H1 (cell line): ENCODE measurements at regions not wholly inside any gene's neighbourhood (a gene's known extent, or its start where the extent isn't known, plus 50 kb on each side); places are given as distances from the start of the nearest gene placed in this dataset.

ENCODE experiments used
- CTCF ChIA-PET: fragments of 300-600 bp; sonication (Branson Sonifier 250); formaldehyde crosslinking; loops from one replicate; lab custom pipeline; 2021; ENCODE audit not compliant: partially characterized antibody; lab: Charles Lee
- POLR2A ChIA-PET: fragments of 300-600 bp; sonication (Branson Sonifier 250); formaldehyde crosslinking; loops from one replicate; lab custom pipeline; 2021; ENCODE audit warnings: inconsistent platforms; ENCODE audit not compliant: partially characterized antibody; lab: Charles Lee
- DNase-seq, 2 experiments: peaks; one replicate each; pipeline versions ENCODE4 v3.0.0 to v3.0.0-alpha.2; 2010 to 2022; ENCODE audit warnings: low spot score in 2 of 2, low read depth in 1 of 2, mixed read lengths in 1 of 2
- FAIRE-seq: peaks from 2 replicates; lab custom pipeline; 2011; peaks lifted over from hg19 to GRCh38; lab: Jason Lieb, UNC
- H2AFZ ChIP-seq: 2 replicates; pipeline ENCODE4 v1.8.1; 2012; ENCODE audit warnings: low read length, inconsistent platforms
- H2AK5ac ChIP-seq: 2 replicates; pipeline ENCODE4 v1.6.1; 2013; ENCODE audit warnings: low read depth, low read length
- H2BK120ac ChIP-seq: replicated peaks from 2 replicates; pipeline ENCODE3; 2013; ENCODE audit warnings: low read depth, low read length, inconsistent platforms
- H2BK12ac ChIP-seq: 2 replicates; pipeline ENCODE4 v1.6.1; 2013; ENCODE audit warnings: low read depth, low read length
- H2BK15ac ChIP-seq: 2 replicates; pipeline ENCODE4 v1.6.1; 2013; ENCODE audit warnings: low read length
- H2BK20ac ChIP-seq: 2 replicates; pipeline ENCODE4 v1.6.1; 2013; ENCODE audit warnings: low read length
- H2BK5ac ChIP-seq: 2 replicates; pipeline ENCODE4 v1.6.1; 2013; ENCODE audit warnings: low read depth, low read length
- H3K14ac ChIP-seq: 2 replicates; pipeline ENCODE4 v1.6.1; 2013; ENCODE audit warnings: inconsistent platforms; ENCODE audit not compliant: insufficient read length
- H3K18ac ChIP-seq: 2 replicates; pipeline ENCODE4 v1.6.1; 2013; ENCODE audit warnings: low read length; ENCODE audit errors: extremely low read depth
- H3K23ac ChIP-seq: 2 replicates; pipeline ENCODE4 v1.6.1; 2013; ENCODE audit warnings: inconsistent platforms; ENCODE audit not compliant: insufficient read length
- H3K23me2 ChIP-seq: 2 replicates; pipeline ENCODE4 v1.6.1; 2013; ENCODE audit warnings: low read depth, low read length
- H3K27ac ChIP-seq: 2 replicates; pipeline ENCODE4 v1.6.1; 2011; ENCODE audit warnings: low read depth, low read length, inconsistent platforms
- H3K27me3 ChIP-seq, 4 experiments: replicated peaks in 1 of 4; 1 replicate in 1 of 4; 2 replicates in 3 of 4; pipeline versions ENCODE4 v1.6.1 to v1.8.1; 2011 to 2013; ENCODE audit warnings: low read length in 3 of 4, mild to moderate bottlenecking in 3 of 4, inconsistent platforms in 2 of 4, mixed read lengths in 2 of 4, moderate library complexity in 1 of 4; ENCODE audit not compliant: control insufficient read depth in 3 of 4, insufficient read depth in 3 of 4; ENCODE audit errors: extremely low read depth in 1 of 4
- H3K36me3 ChIP-seq, 4 experiments: 2 replicates each; pipeline versions ENCODE4 v1.6.1 to v1.8.1; 2011 to 2013; ENCODE audit warnings: mild to moderate bottlenecking in 4 of 4, low read length in 3 of 4, moderate library complexity in 2 of 4, control low read depth in 1 of 4, inconsistent platforms in 1 of 4; ENCODE audit not compliant: insufficient read depth in 4 of 4, control insufficient read depth in 2 of 4
- H3K4ac ChIP-seq: replicated peaks from 2 replicates; pipeline ENCODE3; 2013; ENCODE audit warnings: low read length, low read depth, mixed read lengths, inconsistent platforms; ENCODE audit not compliant: insufficient read length
- H3K4me1 ChIP-seq, 4 experiments: replicated peaks in 1 of 4; 1 replicate in 1 of 4; 2 replicates in 3 of 4; pipeline versions ENCODE4 v1.6.1 to v1.8.1; 2011 to 2013; ENCODE audit warnings: low read length in 3 of 4, inconsistent platforms in 2 of 4, mixed read lengths in 1 of 4; ENCODE audit not compliant: insufficient read depth in 4 of 4, control insufficient read depth in 3 of 4
- H3K4me2 ChIP-seq, 2 experiments: 2 replicates each; pipeline versions ENCODE4 v1.6.1 to v1.8.1; 2011 to 2013; ENCODE audit warnings: low read depth in 2 of 2, low read length in 2 of 2, control low read depth in 1 of 2, inconsistent platforms in 1 of 2, mild to moderate bottlenecking in 1 of 2; ENCODE audit not compliant: insufficient read depth in 1 of 2
- H3K4me3 ChIP-seq, 4 experiments: fragments of 200-600, 300-600 bp in 1 of 4; sonication (generic), shearing (Covaris generic), sonication (Bioruptor Twin) in 1 of 4; 2 replicates each; pipeline versions ENCODE4 v1.5.1 to v1.8.1; 2011 to 2016; ENCODE audit warnings: low read length in 4 of 4, low read depth in 3 of 4, control low read depth in 2 of 4, inconsistent platforms in 2 of 4, mild to moderate bottlenecking in 2 of 4, mixed read lengths in 1 of 4, moderate library complexity in 1 of 4; ENCODE audit not compliant: insufficient read depth in 2 of 4; ENCODE audit errors: extremely low read depth in 1 of 4
- H3K56ac ChIP-seq: replicated peaks from 2 replicates; pipeline ENCODE3; 2013; ENCODE audit warnings: low read depth, mild to moderate bottlenecking, mixed read lengths, low read length, inconsistent platforms; ENCODE audit not compliant: insufficient read length
- H3K79me1 ChIP-seq: 2 replicates; pipeline ENCODE4 v1.6.1; 2013; ENCODE audit warnings: low read depth, low read length, control low read depth
- H3K79me2 ChIP-seq, 2 experiments: 2 replicates each; pipeline versions ENCODE4 v1.6.1 to v1.8.1; 2012 to 2013; ENCODE audit warnings: low read length in 2 of 2, mild to moderate bottlenecking in 2 of 2, inconsistent platforms in 1 of 2; ENCODE audit not compliant: insufficient read depth in 2 of 2, control insufficient read depth in 1 of 2
- H3K9ac ChIP-seq, 4 experiments: replicated peaks in 1 of 4; 1 replicate in 1 of 4; 2 replicates in 3 of 4; pipeline versions ENCODE4 v1.6.1 to v1.8.1; 2011 to 2013; ENCODE audit warnings: low read depth in 3 of 4, low read length in 3 of 4, control low read depth in 2 of 4, mild to moderate bottlenecking in 2 of 4, moderate library complexity in 2 of 4, inconsistent platforms in 1 of 4; ENCODE audit errors: extremely low read depth in 1 of 4
- H3K9me3 ChIP-seq, 2 experiments: 2 replicates each; pipeline versions ENCODE4 v1.6.1 to v1.8.1; 2012 to 2013; ENCODE audit warnings: mild to moderate bottlenecking in 2 of 2, moderate library complexity in 2 of 2, control low read depth in 1 of 2, inconsistent platforms in 1 of 2, low read depth in 1 of 2, low read length in 1 of 2, mixed read lengths in 1 of 2; ENCODE audit not compliant: insufficient read depth in 2 of 2
- H4K20me1 ChIP-seq, 2 experiments: replicated peaks in 1 of 2; 2 replicates each; pipeline versions ENCODE3 to v1.8.1; 2011 to 2013; ENCODE audit warnings: inconsistent platforms in 2 of 2, low read length in 2 of 2, mild to moderate bottlenecking in 1 of 2; ENCODE audit not compliant: insufficient read depth in 2 of 2, control insufficient read depth in 1 of 2
- H4K5ac ChIP-seq: 2 replicates; pipeline ENCODE4 v1.6.1; 2013; ENCODE audit warnings: low read length, low read depth, mixed read lengths, inconsistent platforms; ENCODE audit not compliant: insufficient read length
- H4K8ac ChIP-seq: 2 replicates; pipeline ENCODE4 v1.8.0; 2013; ENCODE audit warnings: mild to moderate bottlenecking, moderate library complexity, low read length, inconsistent platforms; ENCODE audit not compliant: insufficient read depth; ENCODE audit errors: extremely low read depth
- H4K91ac ChIP-seq: replicated peaks from 2 replicates; pipeline ENCODE3; 2013; ENCODE audit warnings: low read length, mixed read lengths, inconsistent platforms; ENCODE audit not compliant: insufficient read length
- BACH1 ChIP-seq: IDR thresholded peaks from 2 replicates; pipeline ENCODE4 v1.6.1; 2012; ENCODE audit warnings: low read length, improper control_type of control experiment
- BRCA1 ChIP-seq: IDR thresholded peaks from 2 replicates; pipeline ENCODE4 v1.6.1; 2012; ENCODE audit warnings: low read depth, low read length, improper control_type of control experiment
- CTBP2 ChIP-seq: IDR thresholded peaks from 2 replicates; pipeline ENCODE4 v1.7.0; 2011; ENCODE audit warnings: borderline replicate concordance, mild to moderate bottlenecking, moderate library complexity, mixed read lengths, low read length; ENCODE audit not compliant: insufficient read depth, insufficient read length
- HDAC2 ChIP-seq, 2 experiments: fragments of 300-600 bp in 1 of 2; sonication (generic) in 1 of 2; IDR thresholded peaks; 2 replicates each; pipeline ENCODE4 v1.6.1; 2011 to 2012; ENCODE audit warnings: low read depth in 2 of 2, low read length in 2 of 2, mild to moderate bottlenecking in 2 of 2, moderate library complexity in 2 of 2, borderline replicate concordance in 1 of 2, inconsistent platforms in 1 of 2
- HDAC6 ChIP-seq: IDR thresholded peaks from one replicate; pipeline ENCODE4 v1.7.1; 2012; ENCODE audit warnings: low read depth, mild to moderate bottlenecking, inconsistent platforms, low read length, moderate library complexity
- PHF8 ChIP-seq: fragments of 200-600 bp; sonication (generic); conservative IDR thresholded peaks from 2 replicates; pipeline ENCODE4 v1.7.1; 2012; ENCODE audit warnings: low read depth, mild to moderate bottlenecking, inconsistent platforms, low read length, moderate library complexity
- YY1 ChIP-seq: IDR thresholded peaks from 2 replicates; pipeline ENCODE4 v1.6.1; 2011; ENCODE audit warnings: low read depth, mild to moderate bottlenecking, low read length
- whole genome bisulfite sequencing, 2 experiments: shearing (Covaris generic) in 1 of 2; methylation state at CpG; one replicate each; pipeline versions ENCODE4 v1.1.6 to v1.1.7; 2013 to 2015; ENCODE audit warnings: low lambda C conversion rate in 2 of 2, mixed read lengths in 2 of 2, inconsistent platforms in 1 of 2, low coverage in 1 of 2, missing lambda C conversion rate in 1 of 2; ENCODE audit not compliant: insufficient replicate concordance in 2 of 2, insufficient coverage in 1 of 2, insufficient read length in 1 of 2; ENCODE audit errors: extremely low coverage in 1 of 2, missing lambda C conversion rate in 1 of 2; 5-methylcytosine and 5-hydroxymethylcytosine counted together
- TF ChIP-seq, protein P1 (sequence below): IDR thresholded peaks from 2 replicates; pipeline ENCODE4 v1.6.1; 2012; ENCODE audit warnings: low read length, inconsistent platforms

DNA sequence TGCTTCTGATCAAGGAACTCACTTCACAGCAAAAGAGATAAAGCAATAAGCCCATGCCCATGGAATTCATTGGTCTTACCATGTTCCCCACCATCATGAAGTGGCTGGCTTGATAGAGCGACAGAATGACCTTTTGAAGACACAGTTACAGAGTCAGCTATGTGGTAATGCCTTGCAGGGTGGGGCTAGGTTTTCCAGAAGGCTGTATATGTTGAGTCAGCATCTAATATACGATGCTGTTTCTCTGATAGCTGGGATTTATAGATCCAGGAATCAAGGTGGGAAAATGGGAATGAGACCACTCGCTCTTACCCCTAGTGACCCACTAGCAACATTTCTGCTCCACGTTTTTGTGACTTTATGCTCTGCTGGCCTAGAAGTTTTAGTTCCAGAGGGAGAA lies 220.7 kb upstream of the RSPO3 start (continued):
- no peak for TF ChIP-seq YY1

DNA sequence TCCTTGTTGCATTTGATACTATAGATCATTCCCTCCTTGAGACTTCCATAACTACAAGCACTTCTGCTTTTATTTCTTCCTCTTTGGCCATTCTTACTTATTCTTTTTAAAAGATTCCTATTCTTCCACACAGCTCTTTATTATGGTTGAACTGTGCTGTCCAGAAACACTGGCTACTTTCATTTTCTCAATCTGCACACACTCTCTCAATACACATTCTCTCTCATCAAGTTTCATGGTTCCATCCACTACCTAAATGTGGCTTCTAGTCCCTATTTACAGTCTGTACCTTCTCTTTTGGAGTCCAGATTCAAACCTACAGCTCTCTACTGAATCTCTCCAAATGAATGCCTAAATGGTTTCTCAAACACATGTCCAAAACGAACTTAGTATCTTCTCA lies 214.3 kb upstream of the RSPO3 start:
- FAIRE-seq, result no peak

More for the DNA sequence above, 214.3 kb upstream of the RSPO3 start:
- TF ChIP-seq HDAC2 (IDR thresholded peaks at IDR 0.05; ENCODE audit: borderline replicate concordance in 1 of 2, low read depth in 2 of 2, low read length in 2 of 2) (no peak), HDAC6 (no peak), PHF8 (no peak), BACH1 (no peak), BRCA1 (no peak), CTBP2 (no peak)
- TF ChIP-seq, protein P1, sequence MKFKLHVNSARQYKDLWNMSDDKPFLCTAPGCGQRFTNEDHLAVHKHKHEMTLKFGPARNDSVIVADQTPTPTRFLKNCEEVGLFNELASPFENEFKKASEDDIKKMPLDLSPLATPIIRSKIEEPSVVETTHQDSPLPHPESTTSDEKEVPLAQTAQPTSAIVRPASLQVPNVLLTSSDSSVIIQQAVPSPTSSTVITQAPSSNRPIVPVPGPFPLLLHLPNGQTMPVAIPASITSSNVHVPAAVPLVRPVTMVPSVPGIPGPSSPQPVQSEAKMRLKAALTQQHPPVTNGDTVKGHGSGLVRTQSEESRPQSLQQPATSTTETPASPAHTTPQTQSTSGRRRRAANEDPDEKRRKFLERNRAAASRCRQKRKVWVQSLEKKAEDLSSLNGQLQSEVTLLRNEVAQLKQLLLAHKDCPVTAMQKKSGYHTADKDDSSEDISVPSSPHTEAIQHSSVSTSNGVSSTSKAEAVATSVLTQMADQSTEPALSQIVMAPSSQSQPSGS, result no peak
- TF ChIP-seq, all 59 proteins: peak for 0
- H2AFZ ChIP-seq, result no peak overlapping the region
- no peaks in the 10 kb centered on the region for H3K9me3 ChIP-seq
- no peak overlapping the region for H3K4me3 ChIP-seq
- H3K27ac ChIP-seq, result no peak overlapping the region
- no peak overlapping the region for H4K8ac ChIP-seq
- H4K91ac ChIP-seq, result no peak overlapping the region
- no peak overlapping the region for H2BK120ac ChIP-seq
- H2BK5ac ChIP-seq, result no peak overlapping the region
- no peaks in the 10 kb centered on the region for H3K27me3 ChIP-seq
- H3K79me1 ChIP-seq, result no peaks in the 10 kb centered on the region
- no peaks in the 10 kb centered on the region for H3K4me1 ChIP-seq
- H3K79me2 ChIP-seq, result no peaks in the 10 kb centered on the region
- no peaks in the 10 kb centered on the region for H4K20me1 ChIP-seq
- no peak overlapping the region for H3K4me2 ChIP-seq
- H2AK5ac ChIP-seq, result no peak overlapping the region
- H2BK15ac ChIP-seq, result no peak overlapping the region
- H2BK20ac ChIP-seq, result no peak overlapping the region
- CTCF ChIA-PET, result interaction anchor here (1.4 kb wide), 1 partner anchor 28 kb away, joined by 3 read pairs; no protein-coding TSS in a partner anchor
- H3K23ac ChIP-seq, result no peak overlapping the region
- DNase-seq, result no peak
- no peak overlapping the region for H2BK12ac ChIP-seq
- POLR2A ChIA-PET, result no interaction called here
- no peak overlapping the region for H4K5ac ChIP-seq
- H3K18ac ChIP-seq, result no peak overlapping the region
- H3K36me3 ChIP-seq, result no peaks in the 10 kb centered on the region
- 100% methylated on average over 1 of the region's 1 CpG; no CpG with 5 or more reads in 1 of the 2 experiments for WGBS, 2 experiments
- no peak overlapping the region for H3K14ac ChIP-seq
- no peak overlapping the region for H3K9ac ChIP-seq
- H3K56ac ChIP-seq, result no peak overlapping the region
- H3K23me2 ChIP-seq, result no peaks in the 10 kb centered on the region
- no peak overlapping the region for H3K4ac ChIP-seq
